ENCODE measurements at regions not wholly inside any gene's neighbourhood (a gene's known extent, or its start where the extent isn't known, plus 50 kb on each side); places are given as distances from the start of the nearest gene placed in this dataset.
A peak's percentile ranks its signal among the peaks of the same experiment; 100 is the strongest.

DNA sequence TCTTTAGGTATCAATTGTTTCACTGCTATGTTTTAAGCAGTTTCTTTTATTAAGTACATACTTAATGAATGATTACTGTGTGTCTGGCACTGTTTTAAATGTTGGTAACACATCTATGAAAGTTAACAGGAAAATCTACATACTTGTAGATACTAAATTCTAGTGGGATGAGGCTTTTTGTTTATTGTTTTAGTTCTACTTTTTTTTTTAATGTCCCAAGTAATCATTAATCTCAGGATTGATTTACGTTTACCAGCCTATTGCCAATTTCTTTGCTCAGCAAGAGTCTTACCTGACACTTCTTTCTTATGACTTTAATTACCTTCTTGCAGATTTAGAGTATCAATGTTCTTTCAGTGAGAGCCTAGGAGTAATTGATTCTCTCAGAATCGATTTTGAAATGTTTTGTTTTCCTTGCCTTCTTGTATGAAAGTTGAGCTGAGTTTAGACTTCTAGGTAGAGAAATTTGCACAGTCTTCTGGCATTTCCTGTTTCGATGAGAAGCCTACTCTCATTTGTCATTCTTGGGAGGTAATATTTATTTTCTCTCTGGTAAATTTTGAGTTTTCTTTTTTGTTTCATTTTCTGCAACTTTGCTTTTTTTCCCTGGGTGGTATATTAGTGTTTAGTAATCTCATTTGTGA is 235.2 kb upstream of the ANKRD50 start:
- in situ Hi-C loops (cut with MboI; ENCODE audit: low pct_unique_long_range_greater_than_20kb, low sequenced_read_pairs, unreplicated experiment): no loop called here

DNA sequence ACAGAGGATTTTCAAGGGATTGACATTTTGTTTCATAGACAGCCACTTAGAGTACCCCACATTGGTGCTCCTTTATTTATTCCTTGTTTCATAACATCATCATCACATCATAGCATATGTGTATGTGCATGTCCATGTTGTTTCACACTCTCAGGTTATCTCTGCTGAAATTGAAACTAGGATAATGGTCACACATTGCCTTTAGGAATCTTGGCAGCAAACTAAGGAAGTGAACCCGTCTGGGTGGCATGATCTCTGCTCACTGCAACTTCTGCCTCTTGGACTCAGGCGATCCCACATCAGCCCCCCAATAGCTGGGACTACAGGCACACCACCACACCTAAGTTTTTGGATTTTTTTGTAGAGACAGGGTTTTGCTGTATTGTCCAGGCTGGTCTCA is 234.2 kb upstream of the ANKRD50 start:
- TF ChIP-seq, protein P1, sequence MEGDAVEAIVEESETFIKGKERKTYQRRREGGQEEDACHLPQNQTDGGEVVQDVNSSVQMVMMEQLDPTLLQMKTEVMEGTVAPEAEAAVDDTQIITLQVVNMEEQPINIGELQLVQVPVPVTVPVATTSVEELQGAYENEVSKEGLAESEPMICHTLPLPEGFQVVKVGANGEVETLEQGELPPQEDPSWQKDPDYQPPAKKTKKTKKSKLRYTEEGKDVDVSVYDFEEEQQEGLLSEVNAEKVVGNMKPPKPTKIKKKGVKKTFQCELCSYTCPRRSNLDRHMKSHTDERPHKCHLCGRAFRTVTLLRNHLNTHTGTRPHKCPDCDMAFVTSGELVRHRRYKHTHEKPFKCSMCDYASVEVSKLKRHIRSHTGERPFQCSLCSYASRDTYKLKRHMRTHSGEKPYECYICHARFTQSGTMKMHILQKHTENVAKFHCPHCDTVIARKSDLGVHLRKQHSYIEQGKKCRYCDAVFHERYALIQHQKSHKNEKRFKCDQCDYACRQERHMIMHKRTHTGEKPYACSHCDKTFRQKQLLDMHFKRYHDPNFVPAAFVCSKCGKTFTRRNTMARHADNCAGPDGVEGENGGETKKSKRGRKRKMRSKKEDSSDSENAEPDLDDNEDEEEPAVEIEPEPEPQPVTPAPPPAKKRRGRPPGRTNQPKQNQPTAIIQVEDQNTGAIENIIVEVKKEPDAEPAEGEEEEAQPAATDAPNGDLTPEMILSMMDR (IDR thresholded peaks at IDR 0.05; ENCODE audit: extremely low read depth, insufficient read depth, missing control alignments): no peak
- no peak for DNase-seq (ENCODE audit: low spot score)
- in situ Hi-C loops (cut with MboI; ENCODE audit: low pct_unique_long_range_greater_than_20kb, low sequenced_read_pairs, unreplicated experiment): no loop called here

More for the DNA sequence above, 235.2 kb upstream of the ANKRD50 start:
- TF ChIP-seq, protein P1 (IDR thresholded peaks at IDR 0.05; ENCODE audit: extremely low read depth, insufficient read depth, missing control alignments): no peak
- DNase-seq (ENCODE audit: low spot score): no peak

DNA sequence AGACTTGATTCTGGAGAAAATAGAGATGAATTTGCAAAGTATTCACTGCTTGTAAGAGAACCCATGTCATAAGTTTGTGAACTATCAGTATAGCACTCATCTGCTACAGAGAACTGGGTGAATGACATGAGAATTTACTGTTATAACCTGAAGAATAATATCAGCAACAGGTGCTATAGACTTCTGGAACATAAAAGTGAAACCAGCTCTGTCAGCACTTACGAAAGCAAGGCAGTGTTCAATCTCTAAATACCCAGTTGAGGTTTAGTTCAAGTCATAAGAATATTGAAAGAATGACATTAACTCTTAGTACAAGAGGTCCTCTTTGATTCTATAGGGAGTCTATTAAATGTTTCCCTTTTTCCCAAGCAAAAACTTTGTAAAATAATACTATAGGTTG is 232.9 kb upstream of the ANKRD50 start:
- TF ChIP-seq, protein P1 (IDR thresholded peaks at IDR 0.05; ENCODE audit: extremely low read depth, insufficient read depth, missing control alignments): no peak
- no peak for DNase-seq (ENCODE audit: low spot score)
- in situ Hi-C loops (cut with MboI; ENCODE audit: low pct_unique_long_range_greater_than_20kb, low sequenced_read_pairs, unreplicated experiment): no loop called here

DNA sequence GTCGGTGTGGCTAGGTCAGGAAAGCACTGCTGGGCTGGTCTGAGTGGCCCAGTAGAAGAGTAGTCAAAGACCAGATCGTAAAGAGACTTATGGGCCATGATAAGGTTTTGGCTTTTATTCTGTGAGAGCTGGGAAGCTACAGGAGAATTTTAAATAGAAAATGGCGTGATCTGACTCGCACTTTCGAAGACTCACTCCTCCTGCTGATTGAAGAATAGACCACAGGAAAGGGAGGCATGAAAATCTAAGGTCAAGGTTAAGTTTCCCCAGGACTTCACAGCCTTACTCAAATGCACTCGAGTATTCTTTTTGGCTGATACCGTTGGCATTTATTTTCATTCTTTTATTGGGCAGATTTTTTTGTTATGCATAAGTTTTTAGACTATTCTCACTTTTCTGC is 231.4 kb upstream of the ANKRD50 start:
- TF ChIP-seq, protein P1 (IDR thresholded peaks at IDR 0.05; ENCODE audit: extremely low read depth, insufficient read depth, missing control alignments): peak; percentile 11
- in situ Hi-C loops (cut with MboI; ENCODE audit: low pct_unique_long_range_greater_than_20kb, low sequenced_read_pairs, unreplicated experiment): no loop called here
- DNase-seq (ENCODE audit: low spot score): no peak

DNA sequence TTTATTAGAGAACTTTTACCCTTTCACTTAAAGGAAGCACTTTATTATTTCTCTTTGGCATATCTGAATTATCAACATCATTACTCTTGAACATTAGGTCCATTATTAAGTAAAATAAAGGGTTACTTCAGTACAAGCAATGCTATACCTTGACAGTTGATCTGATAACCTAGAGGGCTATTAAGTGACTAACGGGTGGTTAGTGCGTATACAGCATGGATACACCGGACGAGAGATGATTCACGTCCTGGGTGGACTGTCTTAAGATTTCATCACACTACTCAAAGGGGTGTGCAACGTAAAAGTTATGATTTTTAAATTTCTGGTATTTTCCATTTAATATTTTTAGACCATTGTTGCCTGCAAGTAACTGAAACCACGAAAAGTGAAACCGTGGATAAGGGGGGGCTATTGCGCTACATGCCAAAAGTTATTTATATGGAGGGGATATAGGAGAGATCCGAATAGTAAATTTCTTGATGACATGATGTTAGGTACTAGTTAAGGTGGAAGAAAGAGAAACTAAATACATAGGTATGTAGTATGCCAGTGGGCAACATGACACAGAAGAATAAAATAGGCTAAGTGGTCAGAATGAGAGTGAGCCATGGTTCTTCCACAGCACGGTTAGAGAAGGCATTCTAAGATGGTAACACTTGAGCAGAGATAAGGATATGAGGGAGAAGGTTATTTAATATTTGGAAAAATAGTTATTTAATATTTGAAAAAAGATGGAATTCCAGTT is 230.8 kb upstream of the ANKRD50 start:
- no peak for DNase-seq (ENCODE audit: low spot score)
- in situ Hi-C loops (cut with MboI; ENCODE audit: low pct_unique_long_range_greater_than_20kb, low sequenced_read_pairs, unreplicated experiment): no loop called here
- TF ChIP-seq, protein P1 (IDR thresholded peaks at IDR 0.05; ENCODE audit: extremely low read depth, insufficient read depth, missing control alignments): no peak

DNA sequence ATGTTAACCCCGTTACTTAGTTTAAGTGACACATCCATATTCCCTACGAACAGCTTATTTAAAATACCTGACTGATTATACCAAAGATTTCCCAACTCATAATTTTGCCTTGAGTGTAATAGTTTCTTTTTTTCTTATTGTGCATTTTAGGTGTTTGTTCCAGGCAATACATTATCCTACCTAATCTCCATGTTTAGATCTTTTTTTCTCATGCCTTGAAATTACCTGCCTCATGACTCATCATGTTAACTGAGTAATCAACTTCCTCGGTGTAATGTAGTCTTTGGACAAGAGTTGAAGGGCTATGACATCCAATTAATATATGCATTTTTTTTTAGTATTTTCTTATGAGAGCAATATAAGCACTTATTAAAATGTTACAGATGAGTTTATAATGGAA is 228.7 kb upstream of the ANKRD50 start:
- in situ Hi-C loops (cut with MboI; ENCODE audit: low pct_unique_long_range_greater_than_20kb, low sequenced_read_pairs, unreplicated experiment): no loop called here
- TF ChIP-seq, protein P1 (IDR thresholded peaks at IDR 0.05; ENCODE audit: extremely low read depth, insufficient read depth, missing control alignments): no peak
- DNase-seq (ENCODE audit: low spot score): no peak
